DND-41 (cell line): ENCODE measurements at regions not wholly inside any gene's neighbourhood (a gene's known extent, or its start where the extent isn't known, plus 50 kb on each side); places are given as distances from the start of the nearest gene placed in this dataset.

Experiments used
- ATAC-seq: fragments of 200-7000 bp; cut with Tn5 transposase; 3 replicates; pipeline ENCODE4 v1.9.1; 2021; ENCODE audit warnings: low read depth; ENCODE audit not compliant: insufficient read depth
- DNase-seq: peaks from one replicate; pipeline ENCODE4 v3.0.0-alpha.2; 2020
- H2AFZ ChIP-seq: 2 replicates; pipeline ENCODE4 v1.6.0; 2012; ENCODE audit warnings: low read depth, low read length
- H3K27ac ChIP-seq: 2 replicates; pipeline ENCODE4 v1.5.1; 2012; ENCODE audit warnings: low read length, inconsistent platforms
- H3K27me3 ChIP-seq: fragments of 200-600 bp; sonication (generic); 2 replicates; pipeline ENCODE4 v1.6.0; 2012; ENCODE audit warnings: low read length, mild to moderate bottlenecking, inconsistent platforms; ENCODE audit not compliant: insufficient read depth, poor library complexity
- H3K36me3 ChIP-seq: 2 replicates; pipeline ENCODE4 v1.5.1; 2012; ENCODE audit warnings: low read length, inconsistent platforms; ENCODE audit not compliant: insufficient read depth
- H3K4me1 ChIP-seq: 2 replicates; pipeline ENCODE4 v1.5.1; 2012; ENCODE audit warnings: mild to moderate bottlenecking, low read length; ENCODE audit not compliant: insufficient read depth
- H3K4me2 ChIP-seq: 2 replicates; pipeline ENCODE4 v1.6.0; 2012; ENCODE audit warnings: mild to moderate bottlenecking, moderate library complexity, low read length, inconsistent platforms; ENCODE audit not compliant: insufficient read depth
- H3K4me3 ChIP-seq, 2 experiments: fragments of 200-600 bp in 1 of 2; shearing (Covaris generic) in 1 of 2; 2 replicates each; pipeline ENCODE4 v1.5.1; 2012 to 2016; ENCODE audit warnings: inconsistent platforms in 2 of 2, low read length in 2 of 2, mild to moderate bottlenecking in 2 of 2, low read depth in 1 of 2, moderate library complexity in 1 of 2
- H3K79me2 ChIP-seq: 2 replicates; pipeline ENCODE4 v1.6.0; 2012; ENCODE audit warnings: low read length, inconsistent platforms; ENCODE audit not compliant: insufficient read depth
- H3K9ac ChIP-seq: 2 replicates; pipeline ENCODE4 v1.6.0; 2012; ENCODE audit warnings: low read depth, mild to moderate bottlenecking, inconsistent platforms, low read length, moderate library complexity
- H3K9me3 ChIP-seq: 2 replicates; pipeline ENCODE4 v1.5.1; 2012; ENCODE audit warnings: low read length, moderate library complexity, mild to moderate bottlenecking, inconsistent platforms; ENCODE audit not compliant: insufficient read depth, severe bottlenecking
- H4K20me1 ChIP-seq: 2 replicates; pipeline ENCODE4 v1.6.0; 2012; ENCODE audit warnings: low read length; ENCODE audit not compliant: insufficient read depth
- EZH2 ChIP-seq: IDR thresholded peaks from 3 replicates; pipeline ENCODE4 v1.6.1; 2012; ENCODE audit warnings: borderline replicate concordance, low read depth, mild to moderate bottlenecking, moderate library complexity, low read length, inconsistent platforms; ENCODE audit not compliant: severe bottlenecking
- TF ChIP-seq, protein P1 (sequence below): IDR thresholded peaks from 2 replicates; pipeline ENCODE4 v1.5.1; 2012; ENCODE audit warnings: borderline replicate concordance, low read length, moderate library complexity, mild to moderate bottlenecking; ENCODE audit not compliant: poor library complexity, severe bottlenecking; ENCODE audit errors: extremely low read depth

DNA sequence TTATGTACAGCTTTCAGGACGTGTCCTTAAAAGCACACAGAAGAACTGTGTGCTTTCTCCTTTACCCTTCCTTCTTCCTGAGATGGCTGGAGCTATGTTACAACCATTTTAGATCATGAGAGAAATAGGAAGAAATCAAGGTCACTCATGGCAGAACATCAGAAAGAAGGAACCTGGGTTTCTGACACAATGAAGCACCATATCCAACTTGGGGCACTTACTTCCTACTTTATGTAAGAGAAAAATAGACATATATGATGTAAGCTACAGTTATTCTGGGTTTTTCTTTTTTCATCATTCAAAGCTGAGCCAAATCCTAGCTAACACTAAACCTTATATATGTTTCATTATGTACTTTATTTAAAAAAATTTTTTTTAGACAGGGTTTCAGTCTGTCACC lies 79.5 kb downstream of the FAM161A start:
- no peak overlapping the region for H3K27ac ChIP-seq
- no peak overlapping the region for H3K4me2 ChIP-seq
- TF ChIP-seq, protein P1, sequence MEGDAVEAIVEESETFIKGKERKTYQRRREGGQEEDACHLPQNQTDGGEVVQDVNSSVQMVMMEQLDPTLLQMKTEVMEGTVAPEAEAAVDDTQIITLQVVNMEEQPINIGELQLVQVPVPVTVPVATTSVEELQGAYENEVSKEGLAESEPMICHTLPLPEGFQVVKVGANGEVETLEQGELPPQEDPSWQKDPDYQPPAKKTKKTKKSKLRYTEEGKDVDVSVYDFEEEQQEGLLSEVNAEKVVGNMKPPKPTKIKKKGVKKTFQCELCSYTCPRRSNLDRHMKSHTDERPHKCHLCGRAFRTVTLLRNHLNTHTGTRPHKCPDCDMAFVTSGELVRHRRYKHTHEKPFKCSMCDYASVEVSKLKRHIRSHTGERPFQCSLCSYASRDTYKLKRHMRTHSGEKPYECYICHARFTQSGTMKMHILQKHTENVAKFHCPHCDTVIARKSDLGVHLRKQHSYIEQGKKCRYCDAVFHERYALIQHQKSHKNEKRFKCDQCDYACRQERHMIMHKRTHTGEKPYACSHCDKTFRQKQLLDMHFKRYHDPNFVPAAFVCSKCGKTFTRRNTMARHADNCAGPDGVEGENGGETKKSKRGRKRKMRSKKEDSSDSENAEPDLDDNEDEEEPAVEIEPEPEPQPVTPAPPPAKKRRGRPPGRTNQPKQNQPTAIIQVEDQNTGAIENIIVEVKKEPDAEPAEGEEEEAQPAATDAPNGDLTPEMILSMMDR: no peak
- TF ChIP-seq EZH2: no peak
- no peaks in the 10 kb centered on the region for H3K9me3 ChIP-seq
- H4K20me1 ChIP-seq: no peaks in the 10 kb centered on the region
- H3K79me2 ChIP-seq: no peaks in the 10 kb centered on the region
- H3K36me3 ChIP-seq: no peaks in the 10 kb centered on the region
- H3K27me3 ChIP-seq: no peaks in the 10 kb centered on the region
- no peak overlapping the region for H2AFZ ChIP-seq
- no peak for DNase-seq
- H3K4me3 ChIP-seq: no peak overlapping the region
- H3K9ac ChIP-seq: no peak overlapping the region
- H3K4me1 ChIP-seq: no peaks in the 10 kb centered on the region
- no peak for ATAC-seq

DNA sequence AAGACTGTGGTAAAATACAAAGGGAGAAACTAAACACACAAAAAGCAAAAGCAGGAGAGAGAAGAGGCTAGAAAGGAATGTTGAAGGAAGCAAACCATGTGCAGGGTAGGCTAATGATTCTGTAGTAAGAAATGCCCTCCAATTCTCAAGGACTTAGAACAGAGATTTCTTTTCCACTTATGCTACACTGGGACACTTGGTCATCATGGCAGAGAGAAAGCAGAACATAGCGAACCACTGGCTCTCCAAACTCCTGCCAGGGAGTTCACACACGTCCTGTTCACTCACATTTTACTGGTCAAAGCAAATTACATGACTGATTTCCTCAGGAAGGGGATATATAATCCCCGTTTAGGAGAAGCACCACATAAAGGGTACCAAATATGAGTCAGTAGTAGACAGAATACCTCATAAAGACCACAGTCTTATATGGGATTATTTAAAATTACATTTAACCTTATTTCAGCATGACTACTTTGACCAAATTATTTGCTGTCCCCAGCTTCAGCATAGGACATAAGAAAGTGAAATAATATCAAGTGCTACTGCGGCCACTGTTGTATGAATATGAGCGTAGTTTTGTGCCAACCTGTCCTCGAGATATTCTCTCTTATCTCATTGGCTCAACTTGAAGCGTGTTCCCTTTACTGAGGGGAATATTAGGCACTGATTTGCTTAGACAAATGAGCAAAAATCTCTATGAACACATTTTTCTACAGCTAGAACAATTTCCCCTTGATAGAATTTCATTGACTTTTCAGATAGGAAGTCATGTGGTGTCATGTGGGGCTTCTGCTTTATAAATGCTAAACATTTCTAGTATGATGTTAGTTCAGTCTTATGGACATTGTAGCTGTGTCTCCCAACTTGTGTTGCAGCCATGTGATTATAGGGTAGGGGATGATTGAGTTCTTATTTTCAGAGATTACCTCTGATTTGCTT lies 81.7 kb downstream of the FAM161A start:
- no peak overlapping the region for H3K27ac ChIP-seq
- no peaks in the 10 kb centered on the region for H3K9me3 ChIP-seq
- DNase-seq (no peak), ATAC-seq (no peak)
- H3K4me1 ChIP-seq: no peaks in the 10 kb centered on the region
- H3K79me2 ChIP-seq: no peaks in the 10 kb centered on the region
- no peak overlapping the region for H2AFZ ChIP-seq
- no peaks in the 10 kb centered on the region for H4K20me1 ChIP-seq
- no peak overlapping the region for H3K4me3 ChIP-seq
- H3K27me3 ChIP-seq: no peaks in the 10 kb centered on the region
- TF ChIP-seq, protein P1: no peak
- no peak for TF ChIP-seq EZH2
- no peak overlapping the region for H3K4me2 ChIP-seq
- H3K9ac ChIP-seq: no peak overlapping the region
- H3K36me3 ChIP-seq: no peaks in the 10 kb centered on the region

GRCh38 chr2:61770746-61771145 lies 83.1 kb downstream of the FAM161A start:
- H3K27ac ChIP-seq: no peak overlapping the region
- no peak overlapping the region for H3K4me2 ChIP-seq
- H3K9ac ChIP-seq: no peak overlapping the region
- H3K36me3 ChIP-seq: no peaks in the 10 kb centered on the region
- H3K27me3 ChIP-seq: no peaks in the 10 kb centered on the region
- H3K79me2 ChIP-seq: no peaks in the 10 kb centered on the region
- H3K4me1 ChIP-seq: no peaks in the 10 kb centered on the region
- no peaks in the 10 kb centered on the region for H3K9me3 ChIP-seq
- TF ChIP-seq, protein P1: no peak
- no peak for TF ChIP-seq EZH2
- H4K20me1 ChIP-seq: no peaks in the 10 kb centered on the region
- DNase-seq (no peak), ATAC-seq (no peak)
- H3K4me3 ChIP-seq: no peak overlapping the region
- no peak overlapping the region for H2AFZ ChIP-seq
